HS-27A (cell line): ENCODE measurements at regions not wholly inside any gene's neighbourhood (a gene's known extent, or its start where the extent isn't known, plus 50 kb on each side); places are given as distances from the start of the nearest gene placed in this dataset.

Experiments used
- DNase-seq: peaks from one replicate; pipeline ENCODE4 v3.0.0-alpha.2; 2012; ENCODE audit warnings: low read depth, missing footprints

- no peak for DNase-seq
Observed at GRCh38 chr21:38956856-38957571, 151.3 kb downstream of the ETS2 start.

DNA sequence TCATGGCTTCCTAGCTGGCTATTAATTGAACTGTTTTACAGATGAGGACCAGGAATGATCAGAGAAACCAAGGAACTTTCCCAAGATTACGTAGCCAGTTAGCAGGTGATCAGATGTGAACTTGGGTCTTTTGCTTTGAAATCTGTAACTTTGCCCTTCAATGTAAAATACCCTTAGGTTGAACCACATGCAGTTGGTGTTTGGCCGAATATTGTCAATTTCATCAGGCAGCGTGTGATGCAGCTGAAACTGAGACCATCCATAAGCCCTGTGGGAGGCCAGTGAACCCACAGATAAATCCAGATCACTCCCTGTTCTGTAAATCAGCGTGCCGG lies 150.8 kb downstream of the ETS2 start:
- no peak for DNase-seq

GRCh38 chr21:38956007-38956406 lies 150.3 kb downstream of the ETS2 start:
- no peak for DNase-seq

DNA sequence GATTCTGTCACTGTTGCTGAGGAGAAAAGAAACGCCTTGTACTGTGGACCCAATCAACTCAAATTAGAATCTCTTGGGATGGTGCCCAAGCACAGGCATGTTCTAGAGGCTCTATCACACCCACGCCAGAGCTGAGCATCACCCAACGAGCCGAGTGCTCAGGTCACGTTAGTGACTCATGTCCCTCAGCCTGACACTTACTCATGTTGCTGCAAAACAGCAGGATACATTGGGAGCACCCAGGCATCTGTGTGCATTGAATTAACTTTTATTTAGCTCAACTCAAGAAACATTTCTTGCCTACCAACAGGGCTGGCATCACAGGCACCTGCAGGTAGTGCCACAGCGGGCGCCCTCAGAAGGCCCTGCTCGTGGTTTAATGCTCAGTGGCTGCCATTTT lies 149.8 kb downstream of the ETS2 start:
- no peak for DNase-seq

GRCh38 chr21:38954588-38955004 lies 148.9 kb downstream of the ETS2 start:
- DNase-seq: no peak

GRCh38 chr21:38953516-38953915 lies 147.8 kb downstream of the ETS2 start:
- DNase-seq: no peak

DNA sequence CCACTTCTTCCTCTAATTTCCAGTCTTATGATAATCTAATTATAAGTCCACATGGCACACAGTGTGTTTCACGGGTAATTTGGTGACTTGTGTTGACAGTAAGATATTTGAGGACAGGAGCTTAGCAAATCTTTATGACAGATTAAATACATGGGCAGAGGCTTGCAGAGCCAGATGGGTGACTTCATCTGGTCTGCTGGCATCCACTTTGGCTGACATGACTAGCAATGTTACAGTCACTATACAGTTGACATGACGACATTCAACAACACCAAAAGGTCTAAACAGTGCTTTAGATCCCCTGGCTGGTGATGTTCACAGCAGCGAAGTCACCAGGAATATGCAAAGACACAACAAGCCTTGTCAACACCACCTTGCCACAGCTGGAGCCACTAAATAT lies 147.2 kb downstream of the ETS2 start:
- no peak for DNase-seq

GRCh38 chr21:38951095-38951730 lies 145.5 kb downstream of the ETS2 start:
- no peak for DNase-seq

- DNase-seq: no peak
Observed at GRCh38 chr21:38950435-38951094, 144.8 kb downstream of the ETS2 start.

DNA sequence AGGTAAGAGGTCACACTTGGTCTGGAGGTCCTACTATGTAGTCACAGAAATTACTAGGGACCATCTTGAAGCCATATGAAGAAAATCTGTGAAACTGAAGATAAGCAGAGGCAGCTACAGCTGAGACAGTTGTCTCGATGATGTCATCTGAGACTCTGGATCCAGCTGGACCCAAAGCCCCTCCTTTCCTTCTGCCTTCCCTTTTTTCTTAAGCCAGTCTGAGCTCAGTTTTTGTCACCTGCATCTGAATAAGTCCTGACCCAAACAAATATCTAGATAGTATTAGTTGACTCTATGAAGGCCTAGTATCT lies 143.3 kb downstream of the ETS2 start:
- DNase-seq: no peak

- DNase-seq: no peak
Observed at GRCh38 chr21:38948377-38949069, 142.8 kb downstream of the ETS2 start.

DNA sequence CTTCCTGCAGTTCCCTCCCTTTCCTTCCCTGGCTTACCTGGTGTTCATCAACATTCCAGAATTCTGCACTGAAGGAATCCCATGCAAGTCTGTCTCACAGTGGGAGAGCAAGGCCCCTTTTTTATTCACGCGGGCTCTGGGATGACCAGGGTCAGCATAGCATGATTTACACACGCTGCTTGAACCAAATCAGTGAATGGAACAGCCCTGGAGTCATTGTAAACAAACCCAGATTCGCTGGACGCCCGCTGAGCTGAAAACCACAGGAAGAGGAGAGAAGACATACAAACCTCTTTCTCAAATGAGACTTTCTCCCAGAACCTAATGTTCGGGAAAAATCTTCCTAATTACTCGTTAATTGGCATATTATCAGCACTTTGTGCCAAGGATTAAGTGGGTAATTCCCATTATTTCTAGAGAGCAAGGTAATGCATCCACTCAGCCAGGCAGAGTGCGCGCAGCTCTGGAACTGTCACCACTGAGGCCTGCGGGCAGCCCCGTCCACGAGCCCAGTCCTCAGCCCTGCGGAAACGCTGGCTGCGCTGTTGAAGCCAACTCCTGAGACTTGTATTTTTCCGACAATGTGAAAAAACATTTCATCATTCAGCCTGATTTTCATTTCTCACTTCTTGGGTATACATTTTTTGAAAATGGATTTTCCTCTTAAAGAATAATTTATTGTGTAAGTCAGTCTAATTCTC lies 140.0 kb downstream of the ETS2 start:
- DNase-seq: no peak

GRCh38 chr21:38944903-38945302 lies 139.2 kb downstream of the ETS2 start:
- no peak for DNase-seq

GRCh38 chr21:38944402-38944801 lies 138.7 kb downstream of the ETS2 start:
- DNase-seq: no peak

DNA sequence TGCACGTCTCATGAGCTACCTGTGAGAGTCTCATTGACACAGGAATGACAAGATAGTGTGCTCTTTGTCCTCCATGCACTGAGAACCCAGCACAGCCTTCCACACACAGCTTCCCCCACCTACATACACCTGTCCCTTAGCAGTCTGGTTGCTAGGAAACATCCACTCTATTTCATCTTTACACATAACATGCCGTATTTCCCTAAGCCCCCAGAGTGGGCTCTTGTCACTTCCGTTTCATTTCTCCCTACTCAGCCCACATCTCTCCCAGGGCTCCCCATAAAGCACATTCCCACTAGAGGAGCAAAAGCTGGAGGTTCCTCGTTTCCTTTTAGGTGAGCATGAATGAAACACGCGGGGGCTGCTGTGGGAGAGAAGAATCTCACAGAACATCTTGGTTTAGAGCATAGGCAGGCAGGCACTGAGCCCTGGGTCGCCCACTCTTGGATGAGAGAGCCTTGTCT lies 137.1 kb downstream of the ETS2 start:
- no peak for DNase-seq

DNA sequence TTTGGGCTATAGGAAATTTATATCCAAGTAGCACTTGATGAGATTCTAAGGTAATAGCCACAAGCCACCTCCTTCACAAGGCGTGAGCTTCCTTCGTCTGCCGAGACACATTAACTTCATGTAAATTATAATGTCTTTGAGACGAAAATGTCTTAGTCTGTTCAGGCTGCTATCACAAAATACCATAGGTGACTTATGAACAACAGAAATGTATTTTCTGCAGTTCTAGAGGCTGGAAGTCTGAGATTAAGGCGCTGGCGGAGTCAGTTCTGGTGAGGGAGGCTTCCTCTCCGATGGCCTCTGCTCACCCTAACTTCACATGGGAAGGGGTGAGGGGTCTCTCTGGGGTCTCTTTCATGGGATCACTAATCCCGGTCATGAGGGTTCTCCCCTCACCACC lies 133.0 kb downstream of the ETS2 start:
- no peak for DNase-seq

DNA sequence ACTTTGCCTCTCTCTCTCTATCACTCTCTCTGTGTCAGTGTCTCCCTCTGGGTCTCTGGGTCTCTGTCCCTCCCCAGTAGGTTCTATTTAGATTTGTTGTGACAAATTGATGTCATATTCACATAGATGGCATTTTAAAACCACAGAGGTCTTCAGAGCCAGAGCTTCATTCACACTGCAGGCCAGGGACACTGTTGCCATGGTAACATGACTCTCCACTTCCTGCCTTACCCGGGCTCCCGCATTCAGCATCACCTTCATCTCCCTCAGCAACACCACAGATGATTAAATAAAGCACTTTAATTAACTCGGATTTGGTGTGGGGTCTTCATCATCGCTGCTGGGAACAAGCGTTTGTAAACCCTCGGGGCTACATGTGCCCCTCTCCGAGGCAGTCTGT lies 132.6 kb downstream of the ETS2 start:
- DNase-seq: no peak

DNA sequence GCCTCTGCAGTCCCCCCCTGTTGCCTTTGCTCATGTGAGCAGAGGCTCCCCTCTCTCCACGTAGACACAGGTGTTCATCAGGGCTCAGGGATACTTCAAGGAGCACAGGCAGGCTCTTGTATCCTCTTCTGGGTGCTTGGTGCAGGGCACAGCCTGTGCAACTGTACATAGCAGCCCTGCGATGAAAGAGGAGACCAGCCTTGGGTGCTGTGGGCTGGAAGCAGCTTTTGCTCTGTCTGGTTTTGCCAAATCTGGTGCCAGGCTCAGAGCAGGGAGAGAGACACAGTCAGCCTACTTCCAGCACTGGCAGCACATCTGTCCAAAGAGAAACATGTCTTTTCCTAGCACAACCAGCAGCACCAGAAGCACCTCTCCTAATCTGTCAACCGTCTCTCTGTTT lies 132.1 kb downstream of the ETS2 start:
- no peak for DNase-seq

DNA sequence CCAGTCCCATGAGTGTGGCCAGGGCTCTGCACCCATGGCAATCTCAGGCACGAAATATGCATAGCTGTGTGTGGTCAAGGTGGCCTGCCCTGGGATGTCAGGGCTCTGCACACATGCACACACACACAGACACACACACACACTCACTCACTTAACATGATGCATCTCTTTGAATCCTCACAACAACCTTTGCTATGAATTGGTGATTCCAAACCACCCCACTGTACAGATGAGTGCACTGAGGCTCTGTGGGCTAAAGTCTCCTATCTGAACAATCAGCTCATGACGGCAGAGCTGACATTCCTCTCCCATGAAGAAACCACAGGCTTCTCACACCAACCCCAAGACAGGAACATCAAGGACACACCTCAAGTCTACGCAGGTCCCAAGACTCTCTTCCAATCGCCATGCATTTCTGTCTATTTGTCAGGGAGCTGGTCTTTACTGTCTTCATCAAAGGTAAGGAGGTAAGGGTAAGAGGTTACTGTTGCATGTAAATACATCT lies 131.6 kb downstream of the ETS2 start:
- DNase-seq: no peak

- DNase-seq: no peak
Observed at GRCh38 chr21:38936240-38936639, 130.5 kb downstream of the ETS2 start.

DNA sequence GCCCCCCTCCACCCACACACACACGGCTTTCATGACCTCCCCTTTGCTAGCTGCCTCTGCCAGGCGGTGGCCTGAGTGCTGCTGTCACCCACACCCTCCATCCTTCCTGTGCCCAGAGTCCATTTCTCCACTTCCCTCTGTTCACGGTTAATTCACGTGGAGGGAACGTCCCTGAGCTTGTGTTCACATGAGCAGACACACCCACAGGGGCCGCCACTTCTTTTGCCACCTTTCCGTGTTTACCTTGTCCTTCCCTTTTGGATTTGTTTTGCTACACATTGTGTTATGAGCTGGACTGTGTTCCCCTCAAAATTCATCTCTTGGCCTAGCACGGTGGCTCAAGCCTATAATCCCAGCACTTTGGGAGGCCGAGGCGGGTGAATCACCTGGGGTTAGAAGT lies 128.0 kb downstream of the ETS2 start:
- no peak for DNase-seq

DNA sequence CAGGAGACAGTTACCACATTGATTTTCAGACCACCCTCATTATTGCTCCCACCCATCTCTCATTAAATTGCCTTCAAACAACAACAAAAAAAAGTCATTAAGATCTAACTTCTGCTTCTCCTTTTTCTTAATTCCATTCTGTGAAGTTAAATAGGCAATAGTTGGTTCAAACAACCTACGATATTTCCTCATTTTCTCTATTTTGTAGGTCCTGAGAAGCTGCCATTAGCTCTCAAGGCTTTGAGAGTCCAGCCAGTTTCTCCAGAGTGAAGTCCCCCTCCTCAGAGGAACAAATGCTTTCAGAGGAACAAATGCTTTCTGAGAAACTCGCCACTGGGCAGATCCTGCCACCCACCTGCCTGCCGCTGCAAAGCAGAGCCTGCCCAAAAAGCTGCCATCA lies 125.6 kb downstream of the ETS2 start:
- no peak for DNase-seq
